Fibroblast of villous mesenchyme (primary cell): ENCODE measurements at regions not wholly inside any gene's neighbourhood (a gene's known extent, or its start where the extent isn't known, plus 50 kb on each side); places are given as distances from the start of the nearest gene placed in this dataset.
A peak's percentile ranks its signal among the peaks of the same experiment; 100 is the strongest.

Source experiments
- DNase-seq: peaks from one replicate; pipeline ENCODE4 v3.0.0-alpha.2; 2010; ENCODE audit warnings: low read depth
- H3K4me3 ChIP-seq: 2 replicates; pipeline ENCODE4 v1.5.1; 2011; ENCODE audit warnings: low read depth, mild to moderate bottlenecking, low read length
- CTCF ChIP-seq: IDR thresholded peaks from 2 replicates; pipeline ENCODE4 v1.5.1; 2012; ENCODE audit warnings: low read depth, mild to moderate bottlenecking, low read length; ENCODE audit not compliant: insufficient read depth

GRCh38 chr2:122056853-122057252, 301.4 kb downstream of the TSN start:
- DNase-seq: peak; percentile 19
- no peak for TF ChIP-seq CTCF
- no peak overlapping the region for H3K4me3 ChIP-seq

- DNase-seq: no peak
- TF ChIP-seq CTCF: no peak
- no peak overlapping the region for H3K4me3 ChIP-seq
These were observed 305.8 kb downstream of the TSN start for GRCh38 chr2:122061206-122061605.

- no peak overlapping the region for H3K4me3 ChIP-seq
- no peak for TF ChIP-seq CTCF
- DNase-seq: no peak
These were observed 306.4 kb downstream of the TSN start for GRCh38 chr2:122061831-122062230.

- TF ChIP-seq CTCF: no peak
- DNase-seq: no peak
- no peak overlapping the region for H3K4me3 ChIP-seq
These were observed 307.1 kb downstream of the TSN start for GRCh38 chr2:122062506-122062905.

GRCh38 chr2:122063716-122064115, 308.3 kb downstream of the TSN start:
- no peak for DNase-seq
- no peak for TF ChIP-seq CTCF
- H3K4me3 ChIP-seq: no peak overlapping the region

- DNase-seq: no peak
- TF ChIP-seq CTCF: no peak
- no peak overlapping the region for H3K4me3 ChIP-seq
These were observed 314.8 kb downstream of the TSN start for GRCh38 chr2:122070241-122070731.

- no peak for DNase-seq
- no peak overlapping the region for H3K4me3 ChIP-seq
- no peak for TF ChIP-seq CTCF
These were observed 317.2 kb downstream of the TSN start for GRCh38 chr2:122072666-122073065.
